Natural killer cell (primary cell): ENCODE measurements at regions not wholly inside any gene's neighbourhood (a gene's known extent, or its start where the extent isn't known, plus 50 kb on each side); places are given as distances from the start of the nearest gene placed in this dataset.

Experiments used
- ATAC-seq, 3 donors: fragments of 150-1000 bp in 2 of 3; fragments of 200-7000 bp in 1 of 3; cut with Tn5 transposase; 1 replicate in 1 of 3; 2 replicates in 2 of 3; pipeline ENCODE4 v1.10.0; 2021; ENCODE audit warnings: mild to moderate bottlenecking in 2 of 3, moderate library complexity in 2 of 3
- DNase-seq, 2 donors: peaks; one replicate each; pipeline versions ENCODE4 v3.0.0 to v3.0.0-alpha.2; 2013 to 2021; ENCODE audit warnings: mixed read lengths in 1 of 2
- H3K27ac ChIP-seq: one replicate; pipeline ENCODE4 v1.5.1; 2013; ENCODE audit warnings: mild to moderate bottlenecking, low read length
- H3K27me3 ChIP-seq: one replicate; pipeline ENCODE4 v1.6.1; 2013; ENCODE audit warnings: low read length; ENCODE audit not compliant: control insufficient read depth, insufficient read depth
- H3K36me3 ChIP-seq: one replicate; pipeline ENCODE4 v1.6.1; 2013; ENCODE audit warnings: low read length; ENCODE audit not compliant: control insufficient read depth, insufficient read depth
- H3K4me1 ChIP-seq: one replicate; pipeline ENCODE4 v1.6.1; 2013; ENCODE audit warnings: low read length; ENCODE audit not compliant: control insufficient read depth, insufficient read depth
- H3K4me3 ChIP-seq: one replicate; pipeline ENCODE4 v1.5.1; 2013; ENCODE audit warnings: low read length
- H3K9me3 ChIP-seq: one replicate; pipeline ENCODE4 v1.6.1; 2013; ENCODE audit warnings: low read length; ENCODE audit not compliant: control insufficient read depth, insufficient read depth
- H3K27ac Mint-ChIP-seq, 2 donors: one replicate each; pipeline ENCODE4 v1.8.0; 2022; ENCODE audit warnings: mild to moderate bottlenecking in 2 of 2, mixed read lengths in 2 of 2, moderate library complexity in 1 of 2
- H3K27me3 Mint-ChIP-seq, 2 donors: one replicate each; pipeline ENCODE4 v1.8.0; 2022; ENCODE audit warnings: low read depth in 2 of 2, mixed read lengths in 2 of 2
- H3K36me3 Mint-ChIP-seq: one replicate; pipeline ENCODE4 v1.8.0; 2022; ENCODE audit warnings: mixed read lengths
- H3K4me1 Mint-ChIP-seq, 2 donors: one replicate each; pipeline ENCODE4 v1.8.0; 2022; ENCODE audit warnings: mixed read lengths in 2 of 2
- H3K4me3 Mint-ChIP-seq: one replicate; pipeline ENCODE4 v1.8.0; 2022; ENCODE audit warnings: mild to moderate bottlenecking, moderate library complexity, mixed read lengths
- H3K9me3 Mint-ChIP-seq, 2 donors: one replicate each; pipeline ENCODE4 v1.8.0; 2022; ENCODE audit warnings: mixed read lengths in 2 of 2
- CTCF ChIP-seq: fragments of 200-600 bp; IDR thresholded peaks from one replicate; pipeline ENCODE4 v1.8.0; 2022; ENCODE audit warnings: antibody characterized with exemption
- WGBS: methylation state at CpG from one replicate; pipeline ENCODE4 v1.1.7; 2013; ENCODE audit warnings: missing lambda C conversion rate; ENCODE audit not compliant: insufficient coverage; 5-methylcytosine and 5-hydroxymethylcytosine counted together
- intact Hi-C: fragments of 100-400 bp; cut with micrococcal nuclease; formaldehyde crosslinking; loops from one replicate; pipeline ENCODE4 v1.14.2; 2022

DNA sequence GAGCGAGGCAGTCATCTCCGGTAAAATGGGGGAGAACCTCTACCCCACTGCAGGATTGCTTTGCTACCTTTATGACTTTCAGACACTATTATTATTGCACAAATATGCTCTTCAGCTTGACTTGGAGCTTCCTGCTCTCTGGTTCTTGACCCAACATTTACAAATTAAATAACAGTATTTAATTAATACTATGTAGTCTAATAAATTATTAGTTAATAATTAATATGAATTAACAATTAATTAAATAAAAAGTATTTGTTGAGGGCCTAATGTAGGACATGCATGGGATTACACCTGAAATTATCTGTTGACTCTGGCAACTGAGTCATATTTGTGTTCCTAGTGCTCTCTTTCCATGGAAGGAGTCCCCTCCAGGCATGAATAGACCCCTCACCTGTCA is 359.9 kb downstream of the SIPA1L2 start:
- no peaks in the 10 kb centered on the region for H3K4me1 Mint-ChIP-seq
- Histone ChIP-seq H3K4me3 (no peak overlapping the region), H3K27me3 (no peaks in the 10 kb centered on the region), H3K27ac (no peak overlapping the region), H3K4me1 (no peaks in the 10 kb centered on the region), H3K9me3 (no peaks in the 10 kb centered on the region), H3K36me3 (no peaks in the 10 kb centered on the region)
- H3K27ac Mint-ChIP-seq, result no peak overlapping the region
- no peak for TF ChIP-seq CTCF
- no peak overlapping the region for H3K4me3 Mint-ChIP-seq
- 97% methylated on average over 2 of the region's 2 CpGs for WGBS
- DNase-seq, result no peak
- H3K36me3 Mint-ChIP-seq, result no peaks in the 10 kb centered on the region
- H3K27me3 Mint-ChIP-seq, result peaks cover 9 to 36% of the 10 kb centered on the region in 2 donors
- ATAC-seq, result no peak
- intact Hi-C loops, result no loop called here
- H3K9me3 Mint-ChIP-seq, result no peaks in the 10 kb centered on the region

- H3K4me1 ChIP-seq, result no peaks in the 10 kb centered on the region
- no peaks in the 10 kb centered on the region for H3K4me1 Mint-ChIP-seq
- H3K27ac Mint-ChIP-seq, result no peak overlapping the region
- no peaks in the 10 kb centered on the region for H3K9me3 ChIP-seq
- no peaks in the 10 kb centered on the region for H3K9me3 Mint-ChIP-seq
- DNase-seq (no peak), ATAC-seq (no peak)
- intact Hi-C loops, result no loop called here
- H3K36me3 Mint-ChIP-seq, result no peaks in the 10 kb centered on the region
- H3K27me3 ChIP-seq, result no peaks in the 10 kb centered on the region
- TF ChIP-seq CTCF, result no peak
- no peaks in the 10 kb centered on the region for H3K36me3 ChIP-seq
- no peak overlapping the region for H3K4me3 Mint-ChIP-seq
- no peak overlapping the region for H3K4me3 ChIP-seq
- no peak overlapping the region for H3K27ac ChIP-seq
- H3K27me3 Mint-ChIP-seq, result peaks cover 12 to 31% of the 10 kb centered on the region in 2 donors
- WGBS, result 85% methylated on average over 4 of the region's 4 CpGs
Observed at GRCh38 chr1:232267837-232268598, 361.9 kb downstream of the SIPA1L2 start.

GRCh38 chr1:232267092-232267836 is 362.7 kb downstream of the SIPA1L2 start:
- H3K4me1 ChIP-seq, result no peaks in the 10 kb centered on the region
- DNase-seq (no peak), ATAC-seq (no peak)
- H3K36me3 Mint-ChIP-seq, result no peaks in the 10 kb centered on the region
- H3K27ac Mint-ChIP-seq, result no peak overlapping the region
- no peaks in the 10 kb centered on the region for H3K36me3 ChIP-seq
- no peak overlapping the region for H3K4me3 Mint-ChIP-seq
- H3K9me3 Mint-ChIP-seq, result no peaks in the 10 kb centered on the region
- no peak overlapping the region for H3K27ac ChIP-seq
- intact Hi-C loops, result no loop called here
- peaks cover 8 to 27% of the 10 kb centered on the region in 2 donors for H3K27me3 Mint-ChIP-seq
- no peaks in the 10 kb centered on the region for H3K9me3 ChIP-seq
- no peak for TF ChIP-seq CTCF
- no peaks in the 10 kb centered on the region for H3K27me3 ChIP-seq
- no peak overlapping the region for H3K4me3 ChIP-seq
- no peaks in the 10 kb centered on the region for H3K4me1 Mint-ChIP-seq
- WGBS, result 74% methylated on average over 5 of the region's 5 CpGs
